ENCODE measurements at regions not wholly inside any gene's neighbourhood (a gene's known extent, or its start where the extent isn't known, plus 50 kb on each side); places are given as distances from the start of the nearest gene placed in this dataset.

DNA sequence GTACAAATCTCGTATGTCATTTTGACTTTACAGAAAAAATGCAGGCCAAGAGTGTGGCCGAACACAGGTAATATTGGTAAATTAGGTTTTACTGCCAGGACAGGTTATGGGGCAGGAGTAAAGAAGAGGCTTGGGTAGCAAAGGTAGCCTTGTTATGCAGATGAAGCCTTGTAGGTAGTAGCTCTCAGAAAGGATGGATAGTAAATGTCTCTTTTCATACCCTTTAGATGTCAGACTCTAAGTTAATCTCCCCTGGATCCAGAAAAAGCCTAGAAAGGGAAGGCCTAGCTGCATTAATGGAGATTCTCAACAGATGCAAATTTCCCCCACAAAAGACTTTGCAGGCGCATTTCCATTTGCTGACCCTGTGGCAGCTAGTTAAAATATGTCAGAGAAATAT lies 1445.1 kb upstream of the CADM2 start:
- intact Hi-C loops (cut with micrococcal nuclease; ENCODE audit: unreplicated experiment) = no loop called here
- no peak overlapping the region for H3K4me3 ChIP-seq
- CTCF ChIA-PET = interaction anchor here (0.7 kb wide), 1 partner anchor 578 kb away, joined by 3 read pairs; no protein-coding TSS in a partner anchor
- no peaks in the 10 kb centered on the region for H3K79me2 ChIP-seq (ENCODE audit: control insufficient read depth, insufficient read depth, low read length)
- FAIRE-seq = no peak
- H3K27me3 ChIP-seq (replicated peaks in 1 of 2; ENCODE audit: control insufficient read depth in 2 of 2, insufficient read depth in 2 of 2, low read length in 1 of 2) = no peaks in the 10 kb centered on the region
- H3K36me3 ChIP-seq (ENCODE audit: control insufficient read depth in 2 of 2, insufficient read depth in 2 of 2, low read length in 1 of 2) = no peaks in the 10 kb centered on the region
- POLR2A ChIA-PET = no interaction called here
- no TSS peak for BruUV-seq (replicated peaks)
- no peaks in the 10 kb centered on the region for H4K20me1 ChIP-seq (ENCODE audit: control insufficient read depth, insufficient read depth)
- WGBS (ENCODE audit: insufficient coverage, insufficient replicate concordance, low lambda C conversion rate, missing lambda C conversion rate) = 0% methylated on average over 3 of the region's 3 CpGs
- SMC1A ChIA-PET (ENCODE audit: uncharacterized antibody, unreplicated experiment) = no interaction called here
- no peak overlapping the region for H3K4me2 ChIP-seq (ENCODE audit: control insufficient read depth, insufficient read depth)
- H3K9me3 ChIP-seq (replicated peaks; ENCODE audit: control insufficient read depth, insufficient read depth, low read length) = no peaks in the 10 kb centered on the region
- no peak overlapping the region for H3K27ac ChIP-seq (ENCODE audit: control insufficient read depth, insufficient read depth)
- no peaks in the 10 kb centered on the region for H3K4me1 ChIP-seq (ENCODE audit: control insufficient read depth, insufficient read depth, low read length)
- TF ChIP-seq TAF1 (IDR thresholded peaks at IDR 0.05; ENCODE audit: borderline replicate concordance, low read depth, low read length) (no peak), NR2F1 (conservative IDR thresholded peaks at IDR 0.05) (no peak), ZNF622 (IDR thresholded peaks at IDR 0.05) (no peak), CHD4 (IDR thresholded peaks at IDR 0.05) (no peak), PAX8 (IDR thresholded peaks at IDR 0.05) (no peak), TCF3 (IDR thresholded peaks at IDR 0.05; ENCODE audit: borderline replicate concordance, insufficient read depth, low read depth, low read length) (no peak), YBX1 (IDR thresholded peaks at IDR 0.05) (no peak)
- TF ChIP-seq, protein P1, sequence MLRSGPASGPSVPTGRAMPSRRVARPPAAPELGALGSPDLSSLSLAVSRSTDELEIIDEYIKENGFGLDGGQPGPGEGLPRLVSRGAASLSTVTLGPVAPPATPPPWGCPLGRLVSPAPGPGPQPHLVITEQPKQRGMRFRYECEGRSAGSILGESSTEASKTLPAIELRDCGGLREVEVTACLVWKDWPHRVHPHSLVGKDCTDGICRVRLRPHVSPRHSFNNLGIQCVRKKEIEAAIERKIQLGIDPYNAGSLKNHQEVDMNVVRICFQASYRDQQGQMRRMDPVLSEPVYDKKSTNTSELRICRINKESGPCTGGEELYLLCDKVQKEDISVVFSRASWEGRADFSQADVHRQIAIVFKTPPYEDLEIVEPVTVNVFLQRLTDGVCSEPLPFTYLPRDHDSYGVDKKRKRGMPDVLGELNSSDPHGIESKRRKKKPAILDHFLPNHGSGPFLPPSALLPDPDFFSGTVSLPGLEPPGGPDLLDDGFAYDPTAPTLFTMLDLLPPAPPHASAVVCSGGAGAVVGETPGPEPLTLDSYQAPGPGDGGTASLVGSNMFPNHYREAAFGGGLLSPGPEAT (IDR thresholded peaks at IDR 0.05; ENCODE audit: low read depth) = no peak
- no peak for DNase-seq (ENCODE audit: low read depth, low spot score)
- no peak overlapping the region for H2AFZ ChIP-seq (ENCODE audit: control insufficient read depth, low read depth, low read length)
- RAD21 ChIA-PET (ENCODE audit: unreplicated experiment) = no interaction called here
- ATAC-seq = no peak
- in situ Hi-C loops (cut with MboI) = no loop called here
- no peak overlapping the region for H3K9ac ChIP-seq (ENCODE audit: control insufficient read depth, insufficient read depth, low read length)

Measured in GM12878 (cell line).